DND-41 (cell line): ENCODE measurements at regions not wholly inside any gene's neighbourhood (a gene's known extent, or its start where the extent isn't known, plus 50 kb on each side); places are given as distances from the start of the nearest gene placed in this dataset.
"Not testable (repeated sequence)": the region's sequence is repeated elsewhere in the genome, so short reads cannot be mapped to it uniquely, and the experiment has no call there.

Experiments
- ATAC-seq: fragments of 200-7000 bp; cut with Tn5 transposase; 3 replicates; pipeline ENCODE4 v1.9.1; 2021; ENCODE audit warnings: low read depth; ENCODE audit not compliant: insufficient read depth
- DNase-seq: peaks from one replicate; pipeline ENCODE4 v3.0.0-alpha.2; 2020
- H2AFZ ChIP-seq: 2 replicates; pipeline ENCODE4 v1.6.0; 2012; ENCODE audit warnings: low read depth, low read length
- H3K27ac ChIP-seq: 2 replicates; pipeline ENCODE4 v1.5.1; 2012; ENCODE audit warnings: low read length, inconsistent platforms
- H3K27me3 ChIP-seq: fragments of 200-600 bp; sonication (generic); 2 replicates; pipeline ENCODE4 v1.6.0; 2012; ENCODE audit warnings: low read length, mild to moderate bottlenecking, inconsistent platforms; ENCODE audit not compliant: insufficient read depth, poor library complexity
- H3K36me3 ChIP-seq: 2 replicates; pipeline ENCODE4 v1.5.1; 2012; ENCODE audit warnings: low read length, inconsistent platforms; ENCODE audit not compliant: insufficient read depth
- H3K4me1 ChIP-seq: 2 replicates; pipeline ENCODE4 v1.5.1; 2012; ENCODE audit warnings: mild to moderate bottlenecking, low read length; ENCODE audit not compliant: insufficient read depth
- H3K4me2 ChIP-seq: 2 replicates; pipeline ENCODE4 v1.6.0; 2012; ENCODE audit warnings: mild to moderate bottlenecking, moderate library complexity, low read length, inconsistent platforms; ENCODE audit not compliant: insufficient read depth
- H3K4me3 ChIP-seq, 2 experiments: fragments of 200-600 bp in 1 of 2; shearing (Covaris generic) in 1 of 2; 2 replicates each; pipeline ENCODE4 v1.5.1; 2012 to 2016; ENCODE audit warnings: inconsistent platforms in 2 of 2, low read length in 2 of 2, mild to moderate bottlenecking in 2 of 2, low read depth in 1 of 2, moderate library complexity in 1 of 2
- H3K79me2 ChIP-seq: 2 replicates; pipeline ENCODE4 v1.6.0; 2012; ENCODE audit warnings: low read length, inconsistent platforms; ENCODE audit not compliant: insufficient read depth
- H3K9ac ChIP-seq: 2 replicates; pipeline ENCODE4 v1.6.0; 2012; ENCODE audit warnings: low read depth, mild to moderate bottlenecking, inconsistent platforms, low read length, moderate library complexity
- H3K9me3 ChIP-seq: 2 replicates; pipeline ENCODE4 v1.5.1; 2012; ENCODE audit warnings: low read length, moderate library complexity, mild to moderate bottlenecking, inconsistent platforms; ENCODE audit not compliant: insufficient read depth, severe bottlenecking
- H4K20me1 ChIP-seq: 2 replicates; pipeline ENCODE4 v1.6.0; 2012; ENCODE audit warnings: low read length; ENCODE audit not compliant: insufficient read depth
- CTCF ChIP-seq: IDR thresholded peaks from 2 replicates; pipeline ENCODE4 v1.5.1; 2012; ENCODE audit warnings: borderline replicate concordance, low read length, moderate library complexity, mild to moderate bottlenecking; ENCODE audit not compliant: poor library complexity, severe bottlenecking; ENCODE audit errors: extremely low read depth
- EZH2 ChIP-seq: IDR thresholded peaks from 3 replicates; pipeline ENCODE4 v1.6.1; 2012; ENCODE audit warnings: borderline replicate concordance, low read depth, mild to moderate bottlenecking, moderate library complexity, low read length, inconsistent platforms; ENCODE audit not compliant: severe bottlenecking

- no peak overlapping the region for H3K4me2 ChIP-seq
- no peaks in the 10 kb centered on the region for H4K20me1 ChIP-seq
- TF ChIP-seq CTCF (no peak), EZH2 (no peak)
- H3K4me1 ChIP-seq = no peaks in the 10 kb centered on the region
- no peak for DNase-seq
- no peak for ATAC-seq
- H3K36me3 ChIP-seq = no peaks in the 10 kb centered on the region
- H3K27ac ChIP-seq = no peak overlapping the region
- no peaks in the 10 kb centered on the region for H3K9me3 ChIP-seq
- H3K79me2 ChIP-seq = no peaks in the 10 kb centered on the region
- no peak overlapping the region for H3K4me3 ChIP-seq
- H2AFZ ChIP-seq = no peak overlapping the region
- peaks cover 4% of the 10 kb centered on the region for H3K27me3 ChIP-seq
- H3K9ac ChIP-seq = no peak overlapping the region
These were observed 180.4 kb upstream of the PKN2 start for GRCh38 chr1:88503646-88504045.

GRCh38 chr1:88504601-88505000 lies 179.5 kb upstream of the PKN2 start:
- Histone ChIP-seq H3K36me3 (no peaks in the 10 kb centered on the region), H4K20me1 (no peaks in the 10 kb centered on the region), H3K4me3 (no peak overlapping the region), H3K9ac (no peak overlapping the region), H3K9me3 (no peaks in the 10 kb centered on the region), H3K27ac (no peak overlapping the region), H3K27me3 (peaks cover 4% of the 10 kb centered on the region), H3K4me1 (no peaks in the 10 kb centered on the region), H3K4me2 (no peak overlapping the region), H2AFZ (no peak overlapping the region), H3K79me2 (no peaks in the 10 kb centered on the region)
- no peak for ATAC-seq
- TF ChIP-seq CTCF (no peak), EZH2 (no peak)
- DNase-seq = no peak

- no peaks in the 10 kb centered on the region for H3K79me2 ChIP-seq
- H3K27ac ChIP-seq = no peak overlapping the region
- H4K20me1 ChIP-seq = no peaks in the 10 kb centered on the region
- no peak overlapping the region for H2AFZ ChIP-seq
- H3K4me3 ChIP-seq = no peak overlapping the region
- TF ChIP-seq CTCF (no peak), EZH2 (no peak)
- H3K9me3 ChIP-seq = no peaks in the 10 kb centered on the region
- no peaks in the 10 kb centered on the region for H3K27me3 ChIP-seq
- ATAC-seq = no peak
- H3K36me3 ChIP-seq = no peaks in the 10 kb centered on the region
- H3K9ac ChIP-seq = no peak overlapping the region
- no peaks in the 10 kb centered on the region for H3K4me1 ChIP-seq
- no peak for DNase-seq
- H3K4me2 ChIP-seq = no peak overlapping the region
These were observed 174.7 kb upstream of the PKN2 start for GRCh38 chr1:88509379-88509778.

- Histone ChIP-seq H3K9me3 (no peaks in the 10 kb centered on the region), H3K27ac (no peak overlapping the region), H3K36me3 (no peaks in the 10 kb centered on the region), H4K20me1 (no peaks in the 10 kb centered on the region), H3K27me3 (no peaks in the 10 kb centered on the region), H3K4me2 (no peak overlapping the region), H3K9ac (no peak overlapping the region), H3K79me2 (no peaks in the 10 kb centered on the region), H3K4me3 (no peak overlapping the region), H2AFZ (no peak overlapping the region), H3K4me1 (no peaks in the 10 kb centered on the region)
- no peak for TF ChIP-seq EZH2
- TF ChIP-seq CTCF = no peak
- ATAC-seq (no peak), DNase-seq (no peak)
These were observed 169.5 kb upstream of the PKN2 start for GRCh38 chr1:88514544-88515060.

GRCh38 chr1:88517499-88517898 lies 166.6 kb upstream of the PKN2 start:
- ATAC-seq, H3K9ac ChIP-seq, DNase-seq, H3K4me3 ChIP-seq, H3K36me3 ChIP-seq, H4K20me1 ChIP-seq, H3K4me2 ChIP-seq, H3K27me3 ChIP-seq, H3K79me2 ChIP-seq, H3K9me3 ChIP-seq, H2AFZ ChIP-seq, H3K4me1 ChIP-seq, H3K27ac ChIP-seq: not testable (repeated sequence)
